ENCODE measurements at regions not wholly inside any gene's neighbourhood (a gene's known extent, or its start where the extent isn't known, plus 50 kb on each side); places are given as distances from the start of the nearest gene placed in this dataset.
"Not testable (repeated sequence)": the region's sequence is repeated elsewhere in the genome, so short reads cannot be mapped to it uniquely, and the experiment has no call there.

DNA sequence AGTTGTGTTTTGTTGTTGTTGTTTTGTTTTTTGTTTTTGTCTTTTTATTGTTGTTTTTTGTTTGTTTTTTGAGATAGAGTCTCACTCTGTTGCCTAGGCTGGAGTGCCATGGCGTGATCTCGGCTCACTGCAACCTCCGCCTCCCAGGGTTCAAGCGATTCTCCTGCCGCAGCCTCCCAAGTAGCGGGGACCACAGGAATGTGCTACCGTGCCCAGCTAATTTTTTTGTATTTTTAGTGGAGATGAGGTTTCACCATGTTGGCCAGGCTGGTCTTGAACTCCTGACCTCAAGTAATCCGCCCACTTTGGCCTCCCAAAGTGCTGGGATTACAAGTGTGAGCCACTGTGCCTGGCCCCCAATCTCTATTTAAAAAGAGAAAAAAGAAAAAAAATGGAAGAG, 109.0 kb upstream of the DAPK1 start:
- not testable (repeated sequence) for TF ChIP-seq CTCF, POLR2A (IDR thresholded peaks at IDR 0.05)
